ENCODE measurements at regions not wholly inside any gene's neighbourhood (a gene's known extent, or its start where the extent isn't known, plus 50 kb on each side); places are given as distances from the start of the nearest gene placed in this dataset.

DNA sequence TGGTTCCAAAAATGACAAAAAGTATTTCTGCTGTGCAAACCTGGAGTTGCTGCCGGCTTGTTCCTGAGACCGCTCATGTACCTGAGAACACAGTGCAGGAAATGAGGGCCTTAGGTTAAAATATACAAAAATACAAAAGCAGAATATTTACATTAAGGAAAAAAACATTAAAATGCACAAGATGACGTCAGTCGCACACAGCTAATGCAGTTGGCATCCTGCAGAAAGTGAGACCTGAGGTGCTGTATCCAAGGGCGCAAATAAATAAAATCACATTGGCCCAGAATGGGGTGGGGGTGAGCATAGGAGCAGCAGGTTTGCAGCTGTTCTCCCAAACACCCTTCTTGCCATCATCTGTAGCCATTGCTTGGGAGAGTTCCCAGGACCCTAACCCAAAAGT, 310.6 kb upstream of the BTBD3 start:
- no peaks in the 10 kb centered on the region for H3K36me3 ChIP-seq (ENCODE audit: control insufficient read depth in 5 of 5, insufficient read depth in 5 of 5, low read length in 5 of 5)
- no peak overlapping the region for H3K9ac ChIP-seq (ENCODE audit: low read length in 5 of 5)
- H3K4me3 ChIP-seq (ENCODE audit: low read depth in 1 of 5, low read length in 5 of 5) = no peak overlapping the region
- H3K9me3 ChIP-seq (ENCODE audit: control insufficient read depth in 5 of 5, low read length in 5 of 5) = peaks cover 0 to 6% (median 0%) of the 10 kb centered on the region in 5 donors
- H3K27me3 ChIP-seq (ENCODE audit: control insufficient read depth in 5 of 5, insufficient read depth in 4 of 5, low read length in 5 of 5) = no peaks in the 10 kb centered on the region
- H3K27ac ChIP-seq (ENCODE audit: low read depth, low read length) = no peak overlapping the region
- H3K4me1 ChIP-seq (ENCODE audit: control insufficient read depth in 5 of 5, insufficient read depth in 5 of 5, low read length in 5 of 5) = no peaks in the 10 kb centered on the region

DNA sequence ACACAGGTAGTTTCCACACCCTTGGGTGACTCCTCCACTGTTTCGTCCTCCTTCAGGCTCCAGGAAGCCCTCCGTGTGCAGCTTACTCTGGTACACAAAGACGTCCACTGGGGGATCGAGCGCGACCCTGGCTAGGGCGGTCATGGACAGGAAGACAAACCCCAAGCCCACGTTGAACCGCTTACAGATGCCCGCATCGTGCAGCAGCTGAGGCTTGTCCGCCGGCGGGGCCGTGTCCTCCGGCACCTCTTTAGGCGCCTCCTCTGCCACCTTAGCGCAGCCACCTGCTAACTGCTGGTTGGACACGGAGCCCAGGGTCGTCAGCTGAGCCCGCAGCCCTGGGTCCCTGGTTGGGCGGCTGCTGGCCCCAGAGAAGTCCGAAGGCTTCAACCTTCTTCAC, 309.0 kb upstream of the BTBD3 start:
- no peaks in the 10 kb centered on the region for H3K4me1 ChIP-seq (ENCODE audit: control insufficient read depth in 5 of 5, insufficient read depth in 5 of 5, low read length in 5 of 5)
- peaks cover 0 to 6% (median 0%) of the 10 kb centered on the region in 5 donors for H3K9me3 ChIP-seq (ENCODE audit: control insufficient read depth in 5 of 5, low read length in 5 of 5)
- H3K27me3 ChIP-seq (ENCODE audit: control insufficient read depth in 5 of 5, insufficient read depth in 4 of 5, low read length in 5 of 5) = no peaks in the 10 kb centered on the region
- no peak overlapping the region for H3K4me3 ChIP-seq (ENCODE audit: low read depth in 1 of 5, low read length in 5 of 5)
- H3K27ac ChIP-seq (ENCODE audit: low read depth, low read length) = no peak overlapping the region
- H3K36me3 ChIP-seq (ENCODE audit: control insufficient read depth in 5 of 5, insufficient read depth in 5 of 5, low read length in 5 of 5) = no peaks in the 10 kb centered on the region
- H3K9ac ChIP-seq (ENCODE audit: low read length in 5 of 5) = no peak overlapping the region

DNA sequence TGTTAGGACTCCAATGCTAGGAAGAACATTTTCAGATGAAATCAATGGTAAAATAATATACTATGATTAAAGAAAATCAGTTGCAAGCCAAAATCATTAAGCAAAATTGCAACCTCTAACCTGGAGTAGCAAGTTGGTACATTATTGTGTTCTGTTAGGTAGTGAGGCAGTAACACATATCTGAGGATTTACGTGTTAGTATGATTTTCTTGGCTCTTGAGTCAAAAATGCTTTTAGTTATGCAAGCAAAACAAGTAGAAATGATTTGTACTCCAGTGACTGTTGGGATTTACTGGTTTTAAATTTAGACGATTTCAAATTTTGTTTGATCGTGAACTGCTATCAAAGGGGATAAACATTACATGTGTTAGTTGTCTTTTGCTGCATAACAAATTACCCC, 293.0 kb upstream of the BTBD3 start:
- Histone ChIP-seq H3K9me3 (ENCODE audit: control insufficient read depth in 5 of 5, low read length in 5 of 5) (peaks cover 0 to 3% (median 0%) of the 10 kb centered on the region in 5 donors), H3K36me3 (ENCODE audit: control insufficient read depth in 5 of 5, insufficient read depth in 5 of 5, low read length in 5 of 5) (no peaks in the 10 kb centered on the region), H3K27ac (ENCODE audit: low read depth, low read length) (no peak overlapping the region), H3K4me3 (ENCODE audit: low read depth in 1 of 5, low read length in 5 of 5) (no peak overlapping the region), H3K4me1 (ENCODE audit: control insufficient read depth in 5 of 5, insufficient read depth in 5 of 5, low read length in 5 of 5) (no peaks in the 10 kb centered on the region), H3K27me3 (ENCODE audit: control insufficient read depth in 5 of 5, insufficient read depth in 4 of 5, low read length in 5 of 5) (no peaks in the 10 kb centered on the region), H3K9ac (ENCODE audit: low read length in 5 of 5) (no peak overlapping the region)

DNA sequence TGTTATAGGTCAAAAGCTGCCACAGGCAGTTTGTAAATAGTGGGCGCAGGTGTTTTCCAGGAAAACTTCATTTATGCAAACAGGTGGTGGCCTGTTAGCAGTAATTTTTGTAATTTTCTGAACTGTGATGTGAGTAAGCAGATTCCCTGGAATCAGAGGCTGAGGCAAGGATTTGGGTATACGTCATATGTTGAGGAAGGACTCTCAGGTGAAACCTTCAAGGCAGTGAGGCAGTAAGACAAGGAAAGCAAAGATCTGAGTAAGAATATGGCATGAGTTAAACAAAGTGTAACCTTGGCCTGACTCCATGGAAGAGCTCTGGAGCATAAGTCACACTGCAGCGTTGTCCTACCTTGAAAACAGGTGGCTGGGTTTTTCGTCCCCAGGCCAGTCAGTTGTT, 291.1 kb upstream of the BTBD3 start:
- Histone ChIP-seq H3K36me3 (ENCODE audit: control insufficient read depth in 5 of 5, insufficient read depth in 5 of 5, low read length in 5 of 5) (no peaks in the 10 kb centered on the region), H3K9me3 (ENCODE audit: control insufficient read depth in 5 of 5, low read length in 5 of 5) (no peaks in the 10 kb centered on the region), H3K4me3 (ENCODE audit: low read depth in 1 of 5, low read length in 5 of 5) (no peak overlapping the region), H3K27me3 (ENCODE audit: control insufficient read depth in 5 of 5, insufficient read depth in 4 of 5, low read length in 5 of 5) (peaks cover 0 to 1% (median 0%) of the 10 kb centered on the region in 5 donors), H3K4me1 (ENCODE audit: control insufficient read depth in 5 of 5, insufficient read depth in 5 of 5, low read length in 5 of 5) (no peaks in the 10 kb centered on the region), H3K9ac (ENCODE audit: low read length in 5 of 5) (no peak overlapping the region), H3K27ac (ENCODE audit: low read depth, low read length) (no peak overlapping the region)

DNA sequence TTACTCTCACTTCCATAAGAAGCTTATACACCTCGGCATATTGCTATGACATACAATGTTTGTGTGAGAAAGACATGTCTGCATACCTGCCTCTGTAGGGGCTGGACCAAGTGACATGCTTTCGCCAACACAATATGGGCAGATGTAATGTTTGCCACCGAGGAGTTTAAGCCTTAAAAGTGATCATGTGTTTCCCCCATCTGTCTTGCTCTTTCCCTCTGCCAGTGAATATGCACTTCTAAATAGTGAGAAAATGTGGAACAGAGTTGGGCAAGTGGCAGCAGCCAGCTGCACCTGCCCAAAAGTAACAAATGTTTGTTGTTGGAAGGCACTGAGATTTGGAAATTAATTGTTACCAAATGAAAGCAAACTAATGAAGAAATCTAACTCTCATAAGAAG, 274.8 kb upstream of the BTBD3 start:
- no peaks in the 10 kb centered on the region for H3K36me3 ChIP-seq (ENCODE audit: control insufficient read depth in 5 of 5, insufficient read depth in 5 of 5, low read length in 5 of 5)
- no peaks in the 10 kb centered on the region for H3K27me3 ChIP-seq (ENCODE audit: control insufficient read depth in 5 of 5, insufficient read depth in 4 of 5, low read length in 5 of 5)
- no peak overlapping the region for H3K4me3 ChIP-seq (ENCODE audit: low read depth in 1 of 5, low read length in 5 of 5)
- H3K4me1 ChIP-seq (ENCODE audit: control insufficient read depth in 5 of 5, insufficient read depth in 5 of 5, low read length in 5 of 5) = no peaks in the 10 kb centered on the region
- H3K9ac ChIP-seq (ENCODE audit: low read length in 5 of 5) = no peak overlapping the region
- peaks cover 0 to 6% (median 4%) of the 10 kb centered on the region in 5 donors for H3K9me3 ChIP-seq (ENCODE audit: control insufficient read depth in 5 of 5, low read length in 5 of 5)
- H3K27ac ChIP-seq (ENCODE audit: low read depth, low read length) = no peak overlapping the region

DNA sequence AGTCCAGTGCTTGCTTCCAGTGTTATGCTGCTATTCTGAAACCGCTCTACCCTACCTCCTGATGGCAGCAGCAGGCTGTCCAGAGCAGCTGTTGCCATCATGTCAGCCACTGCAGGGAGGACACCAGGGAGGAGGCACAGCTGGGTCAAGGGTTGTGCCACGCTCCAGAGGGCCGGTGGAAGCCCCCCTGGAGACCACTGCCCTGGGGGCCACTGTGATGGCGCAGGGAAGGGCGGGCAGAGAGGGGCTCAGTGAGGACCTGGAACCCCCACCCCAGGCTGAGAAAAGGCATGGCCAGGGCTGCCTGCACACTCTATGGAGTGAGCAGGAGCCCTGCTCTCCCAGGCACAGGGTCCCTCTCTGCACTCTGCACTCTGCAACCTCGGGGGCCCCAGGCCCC, 271.3 kb upstream of the BTBD3 start:
- H3K4me3 ChIP-seq (ENCODE audit: low read depth in 1 of 5, low read length in 5 of 5) = no peak overlapping the region
- H3K9ac ChIP-seq (ENCODE audit: low read length in 5 of 5) = no peak overlapping the region
- peaks cover 0 to 6% (median 4%) of the 10 kb centered on the region in 5 donors for H3K9me3 ChIP-seq (ENCODE audit: control insufficient read depth in 5 of 5, low read length in 5 of 5)
- no peak overlapping the region for H3K27ac ChIP-seq (ENCODE audit: low read depth, low read length)
- H3K4me1 ChIP-seq (ENCODE audit: control insufficient read depth in 5 of 5, insufficient read depth in 5 of 5, low read length in 5 of 5) = peaks cover 0 to 5% (median 0%) of the 10 kb centered on the region in 5 donors
- H3K27me3 ChIP-seq (ENCODE audit: control insufficient read depth in 5 of 5, insufficient read depth in 4 of 5, low read length in 5 of 5) = no peaks in the 10 kb centered on the region
- no peaks in the 10 kb centered on the region for H3K36me3 ChIP-seq (ENCODE audit: control insufficient read depth in 5 of 5, insufficient read depth in 5 of 5, low read length in 5 of 5)

DNA sequence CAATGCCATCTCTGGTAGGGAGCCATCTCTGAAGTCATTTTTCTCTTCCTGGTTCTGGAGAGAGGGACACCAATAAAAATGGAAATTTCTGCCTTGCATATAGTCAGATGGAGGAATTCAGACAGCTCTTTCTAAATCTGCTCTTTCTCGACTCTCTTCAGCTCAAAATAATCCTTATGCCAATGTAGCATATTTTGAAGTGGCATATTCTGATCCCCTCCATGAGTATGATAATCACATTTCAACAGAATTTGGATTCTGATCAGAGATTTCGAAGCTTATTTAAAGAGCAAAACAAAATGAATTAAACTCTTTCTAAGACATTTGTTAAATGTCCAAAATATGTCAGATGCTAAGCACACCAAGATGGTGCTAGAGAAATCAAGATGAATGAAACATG, 267.1 kb upstream of the BTBD3 start:
- Histone ChIP-seq H3K27ac (ENCODE audit: low read depth, low read length) (no peak overlapping the region), H3K9me3 (ENCODE audit: control insufficient read depth in 5 of 5, low read length in 5 of 5) (peaks cover 0 to 6% (median 4%) of the 10 kb centered on the region in 5 donors)

DNA sequence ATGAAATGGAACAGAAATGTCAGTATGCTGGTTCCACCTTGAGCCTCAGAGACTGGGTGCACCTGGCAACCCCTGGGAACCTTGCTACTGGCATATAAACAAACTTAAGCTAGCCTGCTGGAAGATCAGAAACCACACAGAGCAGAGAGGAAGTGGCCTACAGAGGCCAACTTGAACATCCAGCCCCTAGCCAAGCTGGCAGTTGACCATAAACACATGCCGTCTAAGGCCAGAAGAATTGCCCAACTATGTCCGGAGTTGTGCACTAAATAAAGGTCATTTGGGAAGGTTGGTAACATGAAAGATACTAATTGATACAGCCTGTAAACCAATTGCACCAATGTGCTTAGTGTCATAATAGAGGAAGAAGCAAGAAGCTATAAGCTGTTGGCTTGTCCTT, 266.6 kb upstream of the BTBD3 start:
- H3K36me3 ChIP-seq (ENCODE audit: control insufficient read depth in 5 of 5, insufficient read depth in 5 of 5, low read length in 5 of 5) = no peaks in the 10 kb centered on the region
- H3K9me3 ChIP-seq (ENCODE audit: control insufficient read depth in 5 of 5, low read length in 5 of 5) = peaks cover 0 to 6% (median 4%) of the 10 kb centered on the region in 5 donors
- H3K9ac ChIP-seq (ENCODE audit: low read length in 5 of 5) = no peak overlapping the region
- H3K4me3 ChIP-seq (ENCODE audit: low read depth in 1 of 5, low read length in 5 of 5) = no peak overlapping the region
- peaks cover 0 to 10% (median 0%) of the 10 kb centered on the region in 5 donors for H3K4me1 ChIP-seq (ENCODE audit: control insufficient read depth in 5 of 5, insufficient read depth in 5 of 5, low read length in 5 of 5)
- H3K27ac ChIP-seq (ENCODE audit: low read depth, low read length) = no peak overlapping the region
- no peaks in the 10 kb centered on the region for H3K27me3 ChIP-seq (ENCODE audit: control insufficient read depth in 5 of 5, insufficient read depth in 4 of 5, low read length in 5 of 5)

More for the DNA sequence above, 267.1 kb upstream of the BTBD3 start:
- Histone ChIP-seq H3K27me3 (ENCODE audit: control insufficient read depth in 5 of 5, insufficient read depth in 4 of 5, low read length in 5 of 5) (no peaks in the 10 kb centered on the region), H3K9ac (ENCODE audit: low read length in 5 of 5) (no peak overlapping the region), H3K36me3 (ENCODE audit: control insufficient read depth in 5 of 5, insufficient read depth in 5 of 5, low read length in 5 of 5) (no peaks in the 10 kb centered on the region), H3K4me3 (ENCODE audit: low read depth in 1 of 5, low read length in 5 of 5) (no peak overlapping the region), H3K4me1 (ENCODE audit: control insufficient read depth in 5 of 5, insufficient read depth in 5 of 5, low read length in 5 of 5) (peaks cover 0 to 10% (median 0%) of the 10 kb centered on the region in 5 donors)

DNA sequence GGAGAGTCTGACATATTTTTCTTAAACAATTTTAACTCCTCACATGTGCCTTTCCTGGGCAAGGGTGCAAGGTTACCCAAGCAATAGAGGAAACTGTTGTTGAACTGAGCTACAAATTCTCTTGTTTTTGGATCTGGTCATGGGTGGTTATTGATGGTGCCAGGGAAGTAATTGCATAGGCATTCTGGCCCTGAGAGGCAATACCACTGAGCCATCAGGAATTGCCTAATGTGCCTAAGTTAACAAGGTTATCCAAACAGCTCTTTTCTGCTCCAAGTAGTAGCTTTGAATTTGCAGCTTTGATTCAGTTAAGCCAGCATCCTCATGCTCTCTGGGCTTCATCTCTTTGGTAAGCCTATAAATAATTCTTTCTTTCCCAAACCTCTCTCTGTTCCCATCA, 266.0 kb upstream of the BTBD3 start:
- Histone ChIP-seq H3K9ac (ENCODE audit: low read length in 5 of 5) (no peak overlapping the region), H3K4me1 (ENCODE audit: control insufficient read depth in 5 of 5, insufficient read depth in 5 of 5, low read length in 5 of 5) (peaks cover 0 to 10% (median 0%) of the 10 kb centered on the region in 5 donors), H3K4me3 (ENCODE audit: low read depth in 1 of 5, low read length in 5 of 5) (no peak overlapping the region), H3K36me3 (ENCODE audit: control insufficient read depth in 5 of 5, insufficient read depth in 5 of 5, low read length in 5 of 5) (no peaks in the 10 kb centered on the region), H3K9me3 (ENCODE audit: control insufficient read depth in 5 of 5, low read length in 5 of 5) (peaks cover 0 to 6% (median 4%) of the 10 kb centered on the region in 5 donors), H3K27me3 (ENCODE audit: control insufficient read depth in 5 of 5, insufficient read depth in 4 of 5, low read length in 5 of 5) (no peaks in the 10 kb centered on the region), H3K27ac (ENCODE audit: low read depth, low read length) (no peak overlapping the region)

DNA sequence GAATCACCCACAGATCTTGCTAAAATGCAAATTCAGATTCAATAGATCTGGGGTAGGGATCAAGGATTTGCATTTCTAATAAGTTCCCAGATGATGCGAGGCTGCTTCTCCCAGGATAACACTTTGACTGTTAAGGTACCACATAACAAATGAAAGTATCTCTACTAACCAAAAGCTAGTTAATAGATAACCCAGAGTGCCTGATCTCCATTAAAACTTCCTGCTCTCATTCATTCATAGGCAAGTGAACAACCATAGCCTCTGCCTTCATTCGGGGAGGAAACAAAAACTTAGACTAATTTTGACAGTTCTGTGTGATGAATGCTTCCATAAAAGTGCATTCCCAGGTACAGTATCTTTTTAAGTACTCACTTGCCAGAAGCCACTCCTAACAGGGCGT, 265.6 kb upstream of the BTBD3 start:
- Histone ChIP-seq H3K4me3 (ENCODE audit: low read depth in 1 of 5, low read length in 5 of 5) (no peak overlapping the region), H3K27ac (ENCODE audit: low read depth, low read length) (no peak overlapping the region), H3K9ac (ENCODE audit: low read length in 5 of 5) (no peak overlapping the region), H3K36me3 (ENCODE audit: control insufficient read depth in 5 of 5, insufficient read depth in 5 of 5, low read length in 5 of 5) (no peaks in the 10 kb centered on the region), H3K9me3 (ENCODE audit: control insufficient read depth in 5 of 5, low read length in 5 of 5) (peaks cover 0 to 3% (median under 1%) of the 10 kb centered on the region in 5 donors), H3K27me3 (ENCODE audit: control insufficient read depth in 5 of 5, insufficient read depth in 4 of 5, low read length in 5 of 5) (no peaks in the 10 kb centered on the region), H3K4me1 (ENCODE audit: control insufficient read depth in 5 of 5, insufficient read depth in 5 of 5, low read length in 5 of 5) (peaks cover 0 to 10% (median 0%) of the 10 kb centered on the region in 5 donors)

DNA sequence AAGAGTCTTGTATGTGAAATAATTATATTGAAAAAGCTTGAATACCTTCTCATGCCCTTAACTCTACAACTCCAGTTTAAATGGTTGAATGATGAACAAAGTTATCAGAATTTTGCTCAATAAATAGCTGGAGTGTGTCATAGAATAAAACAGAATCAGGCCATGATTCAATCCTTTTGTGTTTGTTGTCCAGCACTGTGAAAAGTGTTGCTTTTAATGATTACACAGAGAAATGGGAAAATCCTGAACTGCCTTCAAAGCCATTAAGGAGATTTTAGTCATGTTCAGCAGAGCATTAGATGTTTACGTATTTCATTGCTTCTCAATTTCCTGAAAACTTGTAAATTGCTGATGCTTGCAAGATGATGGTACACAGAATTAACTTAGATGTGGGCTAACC, 262.9 kb upstream of the BTBD3 start:
- peaks cover 0 to 10% (median 0%) of the 10 kb centered on the region in 5 donors for H3K4me1 ChIP-seq (ENCODE audit: control insufficient read depth in 5 of 5, insufficient read depth in 5 of 5, low read length in 5 of 5)
- no peak overlapping the region for H3K9ac ChIP-seq (ENCODE audit: low read length in 5 of 5)
- no peak overlapping the region for H3K4me3 ChIP-seq (ENCODE audit: low read depth in 1 of 5, low read length in 5 of 5)
- H3K27me3 ChIP-seq (ENCODE audit: control insufficient read depth in 5 of 5, insufficient read depth in 4 of 5, low read length in 5 of 5) = no peaks in the 10 kb centered on the region
- no peak overlapping the region for H3K27ac ChIP-seq (ENCODE audit: low read depth, low read length)
- no peaks in the 10 kb centered on the region for H3K9me3 ChIP-seq (ENCODE audit: control insufficient read depth in 5 of 5, low read length in 5 of 5)
- H3K36me3 ChIP-seq (ENCODE audit: control insufficient read depth in 5 of 5, insufficient read depth in 5 of 5, low read length in 5 of 5) = no peaks in the 10 kb centered on the region

All from subcutaneous abdominal adipose tissue (tissue), 5 donors.